Peyer's patch (tissue), 4 donors: ENCODE measurements at regions not wholly inside any gene's neighbourhood (a gene's known extent, or its start where the extent isn't known, plus 50 kb on each side); places are given as distances from the start of the nearest gene placed in this dataset.
"Not testable (repeated sequence)": the region's sequence is repeated elsewhere in the genome, so short reads cannot be mapped to it uniquely, and the experiment has no call there.

Source experiments
- POLR2A ChIP-seq, 2 donors: fragments of 450-650 bp; IDR thresholded peaks; one replicate each; pipeline ENCODE4 v1.5.1; 2017; ENCODE audit warnings: antibody characterized with exemption in 2 of 2, mild to moderate bottlenecking in 2 of 2, moderate library complexity in 2 of 2
- TF ChIP-seq, protein P1 (sequence below), 6 experiments: fragments of 450-650 bp in 4 of 6; fragments of 200-600 bp in 2 of 6; sonication (generic) in 1 of 6; IDR thresholded peaks; one replicate each; pipeline ENCODE4 v1.5.1; 2017 to 2019; ENCODE audit warnings: antibody characterized with exemption in 6 of 6, mild to moderate bottlenecking in 3 of 6, moderate library complexity in 1 of 6

DNA sequence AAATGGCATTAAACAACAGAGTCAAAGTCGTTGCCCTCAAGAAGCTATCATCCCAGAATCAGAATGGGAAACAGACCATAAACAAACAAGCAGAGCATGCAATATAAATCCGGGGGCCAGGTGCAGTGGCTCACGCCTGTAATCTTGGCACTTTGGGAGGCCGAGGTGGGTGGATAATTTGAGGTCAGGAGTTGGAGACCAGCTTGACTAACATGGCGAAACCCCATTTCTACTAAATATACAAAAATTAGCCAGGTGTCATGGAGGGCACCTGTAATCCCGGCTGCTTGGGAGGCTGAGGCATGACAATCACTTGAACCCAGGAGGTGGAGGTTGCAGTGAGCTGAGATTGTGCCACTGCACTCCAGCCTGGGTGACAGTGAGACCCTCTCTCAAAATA is 249.8 kb downstream of the CYRIA start:
- TF ChIP-seq, protein P1, sequence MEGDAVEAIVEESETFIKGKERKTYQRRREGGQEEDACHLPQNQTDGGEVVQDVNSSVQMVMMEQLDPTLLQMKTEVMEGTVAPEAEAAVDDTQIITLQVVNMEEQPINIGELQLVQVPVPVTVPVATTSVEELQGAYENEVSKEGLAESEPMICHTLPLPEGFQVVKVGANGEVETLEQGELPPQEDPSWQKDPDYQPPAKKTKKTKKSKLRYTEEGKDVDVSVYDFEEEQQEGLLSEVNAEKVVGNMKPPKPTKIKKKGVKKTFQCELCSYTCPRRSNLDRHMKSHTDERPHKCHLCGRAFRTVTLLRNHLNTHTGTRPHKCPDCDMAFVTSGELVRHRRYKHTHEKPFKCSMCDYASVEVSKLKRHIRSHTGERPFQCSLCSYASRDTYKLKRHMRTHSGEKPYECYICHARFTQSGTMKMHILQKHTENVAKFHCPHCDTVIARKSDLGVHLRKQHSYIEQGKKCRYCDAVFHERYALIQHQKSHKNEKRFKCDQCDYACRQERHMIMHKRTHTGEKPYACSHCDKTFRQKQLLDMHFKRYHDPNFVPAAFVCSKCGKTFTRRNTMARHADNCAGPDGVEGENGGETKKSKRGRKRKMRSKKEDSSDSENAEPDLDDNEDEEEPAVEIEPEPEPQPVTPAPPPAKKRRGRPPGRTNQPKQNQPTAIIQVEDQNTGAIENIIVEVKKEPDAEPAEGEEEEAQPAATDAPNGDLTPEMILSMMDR (IDR thresholded peaks at IDR 0.05), result not testable (repeated sequence)
- TF ChIP-seq POLR2A (IDR thresholded peaks at IDR 0.05), result not testable (repeated sequence)
